Vagina (tissue), 2 donors: ENCODE measurements at regions not wholly inside any gene's neighbourhood (a gene's known extent, or its start where the extent isn't known, plus 50 kb on each side); places are given as distances from the start of the nearest gene placed in this dataset.

Experiments
- POLR2A ChIP-seq, 2 donors: fragments of 450-650 bp; IDR thresholded peaks; one replicate each; pipeline ENCODE4 v1.6.1; 2017; ENCODE audit warnings: antibody characterized with exemption in 2 of 2, mild to moderate bottlenecking in 2 of 2, moderate library complexity in 2 of 2
- POLR2AphosphoS5 ChIP-seq, 2 donors: sonication (generic); formaldehyde crosslinking; IDR thresholded peaks; one replicate each; pipeline ENCODE4 v1.9.0; 2017; ENCODE audit warnings: antibody characterized with exemption in 2 of 2, mild to moderate bottlenecking in 2 of 2, low read depth in 1 of 2; ENCODE audit not compliant: insufficient read depth in 1 of 2
- TF ChIP-seq, protein P1 (sequence below), 3 experiments: fragments of 450-650 bp in 2 of 3; fragments of 200-600 bp in 1 of 3; sonication (generic) in 1 of 3; IDR thresholded peaks; one replicate each; pipeline ENCODE4 v1.5.1; 2017 to 2019; ENCODE audit warnings: antibody characterized with exemption in 3 of 3, mild to moderate bottlenecking in 2 of 3, moderate library complexity in 2 of 3

GRCh38 chr11:70654016-70654415, 255.7 kb downstream of the CTTN start:
- TF ChIP-seq, protein P1, sequence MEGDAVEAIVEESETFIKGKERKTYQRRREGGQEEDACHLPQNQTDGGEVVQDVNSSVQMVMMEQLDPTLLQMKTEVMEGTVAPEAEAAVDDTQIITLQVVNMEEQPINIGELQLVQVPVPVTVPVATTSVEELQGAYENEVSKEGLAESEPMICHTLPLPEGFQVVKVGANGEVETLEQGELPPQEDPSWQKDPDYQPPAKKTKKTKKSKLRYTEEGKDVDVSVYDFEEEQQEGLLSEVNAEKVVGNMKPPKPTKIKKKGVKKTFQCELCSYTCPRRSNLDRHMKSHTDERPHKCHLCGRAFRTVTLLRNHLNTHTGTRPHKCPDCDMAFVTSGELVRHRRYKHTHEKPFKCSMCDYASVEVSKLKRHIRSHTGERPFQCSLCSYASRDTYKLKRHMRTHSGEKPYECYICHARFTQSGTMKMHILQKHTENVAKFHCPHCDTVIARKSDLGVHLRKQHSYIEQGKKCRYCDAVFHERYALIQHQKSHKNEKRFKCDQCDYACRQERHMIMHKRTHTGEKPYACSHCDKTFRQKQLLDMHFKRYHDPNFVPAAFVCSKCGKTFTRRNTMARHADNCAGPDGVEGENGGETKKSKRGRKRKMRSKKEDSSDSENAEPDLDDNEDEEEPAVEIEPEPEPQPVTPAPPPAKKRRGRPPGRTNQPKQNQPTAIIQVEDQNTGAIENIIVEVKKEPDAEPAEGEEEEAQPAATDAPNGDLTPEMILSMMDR (IDR thresholded peaks at IDR 0.05): no peak
- no peak for TF ChIP-seq POLR2AphosphoS5 (IDR thresholded peaks at IDR 0.05; ENCODE audit: insufficient read depth in 1 of 2, low read depth in 1 of 2)
- TF ChIP-seq POLR2A (IDR thresholded peaks at IDR 0.05): no peak
